Endothelial cell of umbilical vein (primary cell): ENCODE measurements at regions not wholly inside any gene's neighbourhood (a gene's known extent, or its start where the extent isn't known, plus 50 kb on each side); places are given as distances from the start of the nearest gene placed in this dataset.

Experiments
- BruUV-seq: library from RNA; stranded (reverse); fragments of 400-500 nt; replicated peaks from 2 replicates; lab custom pipeline; 2021; lab: Mats Ljungman, UMichigan
- CTCF ChIA-PET: fragments of 300-600, 350-600 bp; sonication (Branson Sonifier 250); formaldehyde crosslinking; loops from one replicate; lab custom pipeline; 2021; ENCODE audit warnings: antibody characterized with exemption, inconsistent platforms; lab: Charles Lee
- POLR2A ChIA-PET: fragments of 300-600, 350-600 bp; sonication (Branson Sonifier 250); formaldehyde crosslinking; loops from one replicate; lab custom pipeline; 2021; ENCODE audit warnings: antibody characterized with exemption, inconsistent platforms; lab: Charles Lee
- DNase-seq: peaks from one replicate; pipeline ENCODE4 v3.0.0-alpha.2; 2011; ENCODE audit warnings: low read depth, low spot score
- FAIRE-seq: peaks from 2 replicates; lab custom pipeline; 2011; peaks lifted over from hg19 to GRCh38; lab: Jason Lieb, UNC
- H2AFZ ChIP-seq: 2 replicates; pipeline ENCODE4 v1.6.0; 2012; ENCODE audit warnings: low read depth, low read length, control low read depth, inconsistent platforms
- H3K27ac ChIP-seq: 2 replicates; pipeline ENCODE4 v1.5.1; 2011; ENCODE audit warnings: low read depth, mild to moderate bottlenecking, control low read depth, low read length, moderate library complexity; ENCODE audit not compliant: insufficient read depth
- H3K27me3 ChIP-seq, 2 experiments: 2 replicates each; pipeline versions ENCODE4 v1.6.0 to v1.6.1; 2011; ENCODE audit warnings: low read length in 2 of 2, mixed read lengths in 1 of 2; ENCODE audit not compliant: control insufficient read depth in 2 of 2, insufficient read depth in 2 of 2
- H3K36me3 ChIP-seq, 2 experiments: 2 replicates in 1 of 2; 3 replicates in 1 of 2; pipeline ENCODE4 v1.5.1; 2011; ENCODE audit warnings: low read length in 2 of 2, mild to moderate bottlenecking in 1 of 2, moderate library complexity in 1 of 2; ENCODE audit not compliant: control insufficient read depth in 2 of 2, insufficient read depth in 2 of 2; ENCODE audit errors: extremely low read depth in 1 of 2
- H3K4me1 ChIP-seq: 3 replicates; pipeline ENCODE4 v1.5.1; 2011; ENCODE audit warnings: mild to moderate bottlenecking, low read length; ENCODE audit not compliant: control insufficient read depth, insufficient read depth; ENCODE audit errors: extremely low read depth
- H3K4me2 ChIP-seq: 2 replicates; pipeline ENCODE4 v1.6.1; 2011; ENCODE audit warnings: low read length, control low read depth, mixed read lengths; ENCODE audit not compliant: insufficient read depth
- H3K4me3 ChIP-seq, 3 experiments: fragments of 200-600 bp in 1 of 3; sonication (generic), shearing (Covaris generic) in 1 of 3; replicated peaks in 1 of 3; 2 replicates each; pipeline ENCODE4 v1.5.1; 2011 to 2016; ENCODE audit warnings: control low read depth in 3 of 3, low read length in 3 of 3, mild to moderate bottlenecking in 2 of 3, inconsistent platforms in 1 of 3, low read depth in 1 of 3, moderate library complexity in 1 of 3; ENCODE audit not compliant: insufficient read depth in 1 of 3
- H3K79me2 ChIP-seq: 2 replicates; pipeline ENCODE4 v1.6.0; 2012; ENCODE audit warnings: low read length, inconsistent platforms; ENCODE audit not compliant: control insufficient read depth, insufficient read depth
- H3K9ac ChIP-seq: replicated peaks from 2 replicates; pipeline ENCODE3; 2011; ENCODE audit warnings: low read length, control low read depth; ENCODE audit not compliant: insufficient read depth; ENCODE audit errors: extremely low read depth
- H3K9me1 ChIP-seq: replicated peaks from 3 replicates; pipeline ENCODE4 v1.6.0; 2011; ENCODE audit warnings: mild to moderate bottlenecking, low read length; ENCODE audit not compliant: control insufficient read depth, insufficient read depth; ENCODE audit errors: extremely low read depth
- H3K9me3 ChIP-seq: replicated peaks from 2 replicates; pipeline ENCODE4 v1.5.1; 2012; ENCODE audit warnings: low read length, inconsistent platforms; ENCODE audit not compliant: control insufficient read depth, insufficient read depth
- H4K20me1 ChIP-seq: replicated peaks from 2 replicates; pipeline ENCODE3; 2011; ENCODE audit warnings: mild to moderate bottlenecking, low read length; ENCODE audit not compliant: control insufficient read depth, insufficient read depth; ENCODE audit errors: extremely low read depth
- CTCF ChIP-seq, 2 donors: IDR thresholded peaks; 1 replicate in 1 of 2; 2 replicates in 1 of 2; pipeline ENCODE4 v1.5.1; 2011; ENCODE audit warnings: low read length in 2 of 2, mild to moderate bottlenecking in 2 of 2, moderate library complexity in 2 of 2, control low read depth in 1 of 2, inconsistent platforms in 1 of 2, low read depth in 1 of 2; ENCODE audit not compliant: insufficient read depth in 1 of 2; ENCODE audit errors: extremely low read depth in 1 of 2
- EZH2 ChIP-seq: IDR thresholded peaks from 2 replicates; pipeline ENCODE4 v1.6.1; 2012; ENCODE audit warnings: borderline replicate concordance, low read depth, mild to moderate bottlenecking, moderate library complexity, low read length, inconsistent platforms; ENCODE audit not compliant: severe bottlenecking
- FOS ChIP-seq: IDR thresholded peaks from 2 replicates; pipeline ENCODE4 v1.6.1; 2011; ENCODE audit warnings: mild to moderate bottlenecking, low read length, moderate library complexity, borderline replicate concordance; ENCODE audit not compliant: insufficient read depth
- GATA2 ChIP-seq: IDR thresholded peaks from 2 replicates; pipeline ENCODE4 v1.7.0; 2011; ENCODE audit warnings: low read depth, mild to moderate bottlenecking, moderate library complexity, mixed read lengths, low read length; ENCODE audit not compliant: insufficient read length, insufficient read depth
- JUN ChIP-seq: IDR thresholded peaks from 2 replicates; pipeline ENCODE4 v1.6.1; 2011; ENCODE audit warnings: borderline replicate concordance, low read depth; ENCODE audit not compliant: insufficient read length, insufficient read depth
- MAX ChIP-seq: IDR thresholded peaks from 2 replicates; pipeline ENCODE4 v1.6.1; 2011; ENCODE audit not compliant: insufficient read depth, insufficient read length
- MYC ChIP-seq: IDR thresholded peaks from one replicate; pipeline ENCODE4 v1.6.1; 2011; ENCODE audit warnings: mild to moderate bottlenecking, low read depth, low read length
- POLR2A ChIP-seq: IDR thresholded peaks from 2 replicates; pipeline ENCODE4 v1.6.1; 2012; ENCODE audit warnings: low read depth, mild to moderate bottlenecking, control low read depth, low read length
- POLR2AphosphoS5 ChIP-seq: IDR thresholded peaks from 2 replicates; pipeline ENCODE4 v1.6.1; 2012; ENCODE audit warnings: low read depth, mild to moderate bottlenecking, control low read depth, low read length, moderate library complexity; ENCODE audit not compliant: insufficient read depth
- dilution Hi-C: fragments of 300-500 bp; cut with MboI; formaldehyde crosslinking; loops from one replicate; pipeline ENCODE4 v1.15.0; 2019; ENCODE audit warnings: low sequenced_read_pairs; ENCODE audit not compliant: extremely low pct_ligation_motif_present
- intact Hi-C: fragments of 100-400 bp; cut with micrococcal nuclease; formaldehyde crosslinking; loops from one replicate; pipeline ENCODE4 v1.10.0; 2022

- no peaks in the 10 kb centered on the region for H3K36me3 ChIP-seq
- H4K20me1 ChIP-seq: no peaks in the 10 kb centered on the region
- H3K27ac ChIP-seq: no peak overlapping the region
- intact Hi-C loops: no loop called here
- dilution Hi-C loops: no loop called here
- CTCF ChIA-PET: no interaction called here
- H3K9me1 ChIP-seq: no peaks in the 10 kb centered on the region
- H3K27me3 ChIP-seq: peaks cover 5 to 15% of the 10 kb centered on the region in 2 experiments
- TF ChIP-seq POLR2AphosphoS5: no peak
- TF ChIP-seq POLR2A: no peak
- no peak for TF ChIP-seq JUN
- no peak for TF ChIP-seq MYC
- no peak for TF ChIP-seq CTCF (IDR thresholded peaks at IDR 0.05; ENCODE audit: extremely low read depth in 1 of 2, insufficient read depth in 1 of 2, low read depth in 1 of 2, low read length in 2 of 2)
- TF ChIP-seq EZH2: no peak
- H3K9ac ChIP-seq: no peak overlapping the region
- H3K4me3 ChIP-seq: no peak overlapping the region
- no peaks in the 10 kb centered on the region for H3K9me3 ChIP-seq
- no peaks in the 10 kb centered on the region for H3K79me2 ChIP-seq
- H3K4me1 ChIP-seq: no peaks in the 10 kb centered on the region
- DNase-seq (no peak), FAIRE-seq (no peak)
- no peak overlapping the region for H2AFZ ChIP-seq
- POLR2A ChIA-PET: no interaction called here
- no TSS peak for BruUV-seq
- H3K4me2 ChIP-seq: no peak overlapping the region
These were observed 231.4 kb downstream of the OPA1 start for GRCh38 chr3:193824365-193824764.

GRCh38 chr3:193825617-193826016 is 232.6 kb downstream of the OPA1 start:
- Histone ChIP-seq H3K9me3 (no peaks in the 10 kb centered on the region), H3K4me1 (no peaks in the 10 kb centered on the region), H3K4me3 (no peak overlapping the region), H3K27me3 (peaks cover 5 to 15% of the 10 kb centered on the region in 2 experiments), H3K9me1 (no peaks in the 10 kb centered on the region), H3K4me2 (no peak overlapping the region), H3K27ac (no peak overlapping the region), H3K9ac (no peak overlapping the region), H3K79me2 (no peaks in the 10 kb centered on the region), H4K20me1 (no peaks in the 10 kb centered on the region), H2AFZ (no peak overlapping the region), H3K36me3 (no peaks in the 10 kb centered on the region)
- DNase-seq (no peak), FAIRE-seq (no peak)
- dilution Hi-C loops: no loop called here
- TF ChIP-seq JUN (no peak), FOS (no peak), GATA2 (no peak), MAX (no peak), POLR2A (no peak), MYC (no peak), POLR2AphosphoS5 (no peak), CTCF (IDR thresholded peaks at IDR 0.05; ENCODE audit: extremely low read depth in 1 of 2, insufficient read depth in 1 of 2, low read depth in 1 of 2, low read length in 2 of 2) (no peak), EZH2 (no peak)
- intact Hi-C loops: no loop called here
- CTCF ChIA-PET: interaction anchor here (1.4 to 1.9 kb wide), 2 partner anchors 46 to 313 kb away, joined by 4 read pairs; no protein-coding TSS in a partner anchor
- no TSS peak for BruUV-seq
- POLR2A ChIA-PET: no interaction called here
